Glomerular visceral epithelial cell (primary cell): ENCODE measurements at regions not wholly inside any gene's neighbourhood (a gene's known extent, or its start where the extent isn't known, plus 50 kb on each side); places are given as distances from the start of the nearest gene placed in this dataset.

Experiments used
- DNase-seq: peaks from one replicate; pipeline ENCODE4 v3.0.0-alpha.2; 2016; ENCODE audit errors: extremely low spot score

GRCh38 chr16:62985722-62986121 is 949.5 kb upstream of the CDH8 start:
- no peak for DNase-seq

GRCh38 chr16:62978451-62978850 is 942.2 kb upstream of the CDH8 start:
- DNase-seq: no peak

- DNase-seq: no peak
Measured at GRCh38 chr16:62977876-62978275, 941.6 kb upstream of the CDH8 start.

DNA sequence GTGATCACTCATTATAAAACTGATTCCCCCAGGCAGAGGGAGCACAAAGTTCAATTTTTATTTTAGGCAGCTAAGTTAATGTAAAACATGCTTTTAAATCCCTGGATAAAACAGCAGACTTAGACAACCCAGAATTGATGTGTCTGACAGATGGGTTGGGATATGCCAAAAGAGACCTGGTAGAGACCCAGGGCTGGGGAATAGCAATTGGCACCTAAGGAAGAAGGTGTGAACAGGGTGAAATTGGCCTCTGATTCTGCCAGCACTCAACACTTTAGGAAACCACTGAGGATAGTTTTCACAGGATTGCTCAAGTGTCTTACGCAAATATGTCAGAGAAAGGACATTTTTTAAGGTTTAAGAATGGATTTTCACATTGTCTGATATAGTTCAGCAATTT is 938.2 kb upstream of the CDH8 start:
- no peak for DNase-seq

DNA sequence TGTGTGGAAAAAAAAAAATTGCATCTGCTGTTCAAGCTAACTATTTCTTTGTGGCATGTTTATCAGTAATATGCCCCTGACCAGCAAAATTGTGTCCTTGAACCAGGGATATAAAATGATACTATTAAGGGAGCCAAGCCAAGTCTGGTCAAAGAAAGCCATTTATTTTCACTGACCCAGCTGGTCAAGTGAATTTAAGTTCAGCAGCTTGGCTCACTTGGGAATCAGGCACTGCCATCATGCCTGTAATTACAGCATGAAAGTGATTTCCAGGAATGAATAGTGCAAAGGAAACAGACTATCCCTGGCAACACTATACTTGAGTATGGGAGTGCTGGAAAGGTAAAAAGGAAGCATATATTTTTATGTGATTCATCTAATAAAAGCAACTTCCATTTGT is 934.6 kb upstream of the CDH8 start:
- no peak for DNase-seq

DNA sequence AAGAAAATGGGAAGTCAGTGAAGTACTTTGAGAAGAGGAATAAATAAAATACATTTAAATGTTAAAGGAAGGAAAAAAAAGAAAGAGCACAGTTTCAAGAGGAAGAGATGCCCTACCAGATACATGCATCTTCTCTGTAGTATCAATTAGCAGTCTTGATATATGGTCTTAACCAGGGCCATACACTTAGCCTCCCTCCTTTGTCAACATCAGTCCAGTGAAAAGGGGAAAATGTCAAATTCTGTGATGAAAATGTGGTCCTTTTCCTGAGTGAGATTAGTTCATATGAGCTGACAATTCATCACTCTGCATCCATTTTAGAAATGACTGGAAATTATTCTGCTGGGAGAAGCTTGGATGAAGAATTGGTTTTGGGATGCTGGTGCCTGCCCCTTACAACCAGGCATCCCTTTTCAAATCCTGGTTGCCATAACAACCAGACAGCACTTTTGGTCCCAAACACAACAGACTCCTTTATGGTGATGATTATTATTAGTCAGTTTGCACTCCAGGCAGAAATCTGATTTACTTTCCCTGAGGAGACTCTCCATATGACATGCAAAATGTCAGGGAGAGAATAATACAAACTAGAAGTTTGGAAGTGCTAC is 933.6 kb upstream of the CDH8 start:
- DNase-seq: no peak

DNA sequence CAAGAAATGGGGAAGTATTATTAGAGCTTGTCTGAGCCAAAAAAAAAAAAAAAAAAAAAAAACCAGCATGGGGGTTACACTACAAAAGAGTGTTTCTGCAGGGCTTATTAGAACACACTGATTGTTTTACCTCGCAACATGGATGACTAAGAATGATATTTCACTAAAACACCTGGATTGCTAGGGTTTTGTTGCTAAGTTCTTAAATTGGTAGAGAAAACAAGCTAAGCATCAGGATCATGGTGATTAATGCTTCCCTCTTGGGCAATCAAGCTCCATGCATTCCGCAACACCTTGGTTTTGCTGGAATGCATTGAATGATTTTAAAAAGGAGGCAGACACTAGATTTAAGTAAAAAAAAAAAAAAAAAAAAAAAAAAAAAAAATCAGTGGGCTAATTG is 931.4 kb upstream of the CDH8 start:
- no peak for DNase-seq

GRCh38 chr16:62967163-62967562 is 930.9 kb upstream of the CDH8 start:
- no peak for DNase-seq

DNA sequence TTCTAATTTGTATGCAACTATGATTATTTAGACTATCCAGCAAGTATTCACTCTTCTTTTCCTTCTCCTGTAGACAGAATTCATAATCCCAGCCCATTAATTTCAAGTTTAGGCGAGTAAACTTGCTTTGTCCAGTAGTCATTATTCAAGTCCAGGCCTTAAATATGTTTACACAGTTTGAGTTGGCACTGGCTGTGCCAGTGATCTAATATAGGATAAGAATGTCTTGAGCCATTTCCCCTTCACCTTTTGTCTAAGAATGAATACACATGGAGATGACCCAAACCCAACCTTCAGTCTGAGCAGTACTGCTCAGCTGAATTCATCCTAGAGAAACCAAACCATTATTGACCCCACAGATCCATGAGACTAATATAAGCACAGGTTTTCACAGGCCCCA is 930.4 kb upstream of the CDH8 start:
- DNase-seq: no peak

DNA sequence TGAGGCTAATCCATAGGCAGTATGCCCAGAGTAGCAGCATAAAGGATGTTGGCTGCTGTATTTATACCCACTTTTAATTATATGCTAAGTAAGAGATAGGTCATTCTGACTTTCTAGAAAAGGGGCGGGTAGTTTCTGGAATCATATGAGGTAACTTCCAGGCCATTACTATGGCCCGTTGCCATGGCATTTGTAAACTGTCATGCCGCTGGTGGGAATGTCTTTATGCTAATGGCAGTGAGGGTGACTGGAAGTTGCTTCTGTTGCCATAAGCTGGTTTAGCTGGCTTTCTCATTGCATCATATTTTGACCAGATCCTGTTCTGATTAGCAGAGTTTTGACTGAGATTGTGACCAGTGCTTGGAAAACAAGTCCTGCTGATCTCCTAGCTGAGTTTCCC is 929.6 kb upstream of the CDH8 start:
- DNase-seq: no peak

GRCh38 chr16:62963846-62964245 is 927.6 kb upstream of the CDH8 start:
- no peak for DNase-seq

DNA sequence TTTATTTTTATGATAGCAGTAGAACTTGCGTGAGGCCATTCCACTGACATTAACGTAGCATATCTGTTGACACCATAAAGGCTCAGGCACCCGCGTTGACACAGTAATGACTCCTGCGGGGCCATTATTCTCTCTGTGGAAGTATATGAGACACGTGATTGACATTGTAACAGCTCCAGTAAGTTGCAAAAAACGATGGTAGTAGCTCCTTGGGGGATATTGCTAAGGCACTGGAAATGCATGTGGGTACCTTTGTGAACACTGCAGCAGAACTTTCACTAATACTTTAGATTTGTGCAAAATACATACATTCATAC is 918.8 kb upstream of the CDH8 start:
- no peak for DNase-seq

DNA sequence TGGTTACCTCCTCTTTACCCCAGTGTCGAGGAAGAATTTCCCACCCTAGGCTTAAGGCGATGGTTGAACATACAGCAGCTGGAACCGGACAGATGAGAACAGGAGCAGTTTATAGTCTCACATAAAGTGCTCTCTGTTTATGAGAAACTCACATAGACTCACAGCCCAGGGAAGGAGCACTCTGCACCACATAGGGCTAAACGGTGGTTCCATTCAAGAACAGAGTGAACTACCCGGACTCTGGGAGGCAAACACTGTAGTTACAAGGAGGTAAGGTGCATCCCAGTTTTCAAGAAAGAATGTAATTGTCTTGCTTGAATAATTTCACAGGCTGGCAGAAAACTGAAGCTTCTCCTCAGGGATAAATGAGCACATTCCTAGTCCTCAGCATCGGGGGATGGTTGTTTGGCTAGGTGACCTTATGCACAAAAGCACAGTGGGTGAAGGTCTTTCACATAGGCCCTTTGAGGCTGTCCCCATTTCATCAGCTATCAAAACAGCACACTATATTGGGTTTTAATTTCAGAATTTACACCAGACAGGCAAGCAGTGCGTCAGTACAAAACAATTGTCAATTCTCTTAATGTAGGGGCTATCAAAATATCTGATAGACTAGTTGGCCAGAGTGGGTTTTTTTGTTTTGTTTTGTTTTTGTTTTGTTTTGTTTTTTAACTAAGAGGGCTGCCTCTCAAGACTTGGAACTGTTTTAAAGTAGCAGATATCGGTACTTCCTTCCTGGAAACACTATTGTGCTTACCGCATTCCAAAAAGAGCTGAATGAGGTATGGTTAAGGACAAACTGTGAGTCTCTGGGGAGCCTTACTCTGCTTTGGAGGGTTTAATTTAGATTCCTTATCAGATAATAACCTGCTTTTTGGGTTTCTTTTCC is 918.1 kb upstream of the CDH8 start:
- DNase-seq: no peak

- no peak for DNase-seq
Measured at GRCh38 chr16:62950351-62950750, 914.1 kb upstream of the CDH8 start.

GRCh38 chr16:62940569-62940968 is 904.3 kb upstream of the CDH8 start:
- no peak for DNase-seq

DNA sequence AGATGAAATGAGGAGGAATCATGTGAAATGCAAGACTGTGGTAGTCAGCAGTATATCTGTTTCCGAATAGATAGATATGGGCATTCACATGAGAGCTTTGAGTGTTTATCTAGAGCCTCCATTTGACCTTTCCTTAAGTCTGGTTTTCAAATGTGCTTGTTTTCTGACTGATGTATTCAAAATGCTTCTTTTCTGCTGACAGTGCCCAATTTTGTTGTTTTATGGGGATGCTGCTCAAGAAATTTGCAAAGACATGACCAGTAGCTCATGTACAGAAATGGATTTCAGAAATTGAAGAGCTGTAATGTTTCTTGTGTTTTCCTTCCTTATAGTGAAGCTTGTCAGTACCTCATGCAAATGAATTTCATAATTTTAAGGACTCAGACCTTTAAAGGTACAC is 903.4 kb upstream of the CDH8 start:
- no peak for DNase-seq

- DNase-seq: no peak
Measured at GRCh38 chr16:62933929-62934328, 897.7 kb upstream of the CDH8 start.

DNA sequence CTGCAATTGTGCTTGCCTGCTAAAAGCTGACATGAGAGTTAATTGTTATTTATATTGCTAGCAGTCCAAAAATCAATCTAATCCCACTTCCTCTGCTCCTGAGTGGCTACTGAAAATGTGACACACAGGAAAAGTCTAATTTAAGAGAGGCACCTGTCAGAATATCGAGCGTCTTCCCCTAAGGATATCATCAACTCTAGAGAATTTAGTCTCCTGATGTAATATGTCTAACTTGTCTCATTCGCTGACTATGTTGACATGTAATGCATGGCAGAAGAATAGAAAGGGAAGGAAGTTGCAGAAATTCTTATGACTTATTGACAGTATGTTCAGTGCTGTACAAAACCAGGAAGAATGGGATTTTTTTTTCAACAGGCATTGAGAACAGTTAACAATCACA is 893.4 kb upstream of the CDH8 start:
- no peak for DNase-seq

GRCh38 chr16:62927122-62927521 is 890.9 kb upstream of the CDH8 start:
- DNase-seq: no peak

DNA sequence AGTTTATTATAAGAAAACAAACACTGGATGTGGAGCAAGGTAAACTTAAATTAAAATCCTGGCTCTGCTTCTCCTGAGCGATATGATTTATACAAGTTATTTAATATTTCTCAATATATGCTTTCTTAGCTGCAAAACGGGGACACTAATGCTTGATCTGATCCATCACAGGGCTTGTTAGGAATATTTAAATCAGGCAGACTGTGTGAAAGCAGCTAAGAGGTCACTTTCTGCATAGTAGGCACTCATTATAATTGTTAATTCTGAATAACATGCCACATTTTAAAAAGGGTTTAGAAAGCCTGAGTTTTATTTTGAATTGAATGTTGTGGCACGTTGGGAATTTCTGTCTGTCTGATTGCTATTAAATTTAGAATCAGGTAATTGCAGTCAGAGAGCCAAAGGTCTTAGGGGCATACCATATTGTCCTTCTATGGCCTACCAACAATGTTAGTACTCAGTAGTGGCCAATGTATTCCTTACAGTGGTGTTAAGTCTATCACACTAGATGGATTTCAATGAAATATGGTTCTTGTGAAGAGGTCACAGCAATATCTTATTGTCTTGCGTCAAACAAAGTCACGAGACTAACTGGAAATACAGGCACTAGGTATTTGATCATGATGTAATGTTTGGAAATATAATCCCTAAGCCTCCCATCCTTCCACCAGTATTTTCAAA is 890.0 kb upstream of the CDH8 start:
- DNase-seq: no peak

DNA sequence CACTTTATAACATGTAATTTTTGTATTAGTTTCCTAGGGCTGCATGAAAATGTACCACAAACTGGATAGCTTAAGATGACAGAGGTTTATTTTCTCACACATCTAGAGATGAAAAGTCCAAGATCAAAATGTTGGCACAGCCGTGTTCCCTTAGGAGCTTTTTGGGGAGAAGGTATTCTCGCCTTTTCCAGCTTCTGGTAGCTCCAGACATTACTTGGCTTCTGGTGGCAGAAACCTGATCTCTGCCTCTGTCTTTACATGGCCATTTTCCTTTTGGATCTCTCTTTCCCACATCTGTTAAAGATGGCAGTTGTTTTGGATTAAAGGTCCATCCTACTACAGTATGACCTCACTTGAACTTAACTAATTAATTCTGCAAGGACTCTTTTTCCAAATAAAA is 885.7 kb upstream of the CDH8 start:
- no peak for DNase-seq

GRCh38 chr16:62913924-62914323 is 877.7 kb upstream of the CDH8 start:
- no peak for DNase-seq

DNA sequence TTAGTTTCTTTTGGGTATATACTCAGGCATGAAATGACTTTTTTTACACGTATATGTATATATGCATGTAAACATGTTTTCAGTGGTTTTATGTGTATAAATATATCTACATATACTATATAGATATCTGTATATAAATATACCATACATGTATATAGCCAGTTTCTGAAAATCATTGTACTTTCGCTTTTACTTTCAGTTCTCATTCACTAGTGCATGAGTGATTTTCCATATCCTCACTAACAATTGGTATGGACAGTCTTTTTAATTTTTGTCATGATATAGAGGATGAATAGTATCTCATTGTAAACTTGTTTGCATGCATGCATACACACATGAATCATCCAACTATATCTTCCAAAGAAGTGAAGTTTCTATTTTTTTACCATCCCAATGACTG is 877.1 kb upstream of the CDH8 start:
- DNase-seq: no peak
